SK-N-SH (cell line): ENCODE measurements at regions not wholly inside any gene's neighbourhood (a gene's known extent, or its start where the extent isn't known, plus 50 kb on each side); places are given as distances from the start of the nearest gene placed in this dataset.
"Not testable (repeated sequence)": the region's sequence is repeated elsewhere in the genome, so short reads cannot be mapped to it uniquely, and the experiment has no call there.

Experiments used
- CTCF ChIA-PET: fragments of 300-600, 350-600 bp; formaldehyde crosslinking; extraction: SDS; loops from one replicate; lab custom pipeline; 2021; lab: Yijun Ruan, JAX
- POLR2A ChIA-PET: fragments of 350-600 bp; sonication (Branson Sonifier 250); formaldehyde crosslinking; extraction: SDS; loops from one replicate; lab custom pipeline; 2020; ENCODE audit warnings: antibody characterized with exemption, inconsistent platforms; lab: Yijun Ruan, JAX
- DNase-seq: peaks from one replicate; pipeline ENCODE4 v3.0.0; 2012
- H2AFZ ChIP-seq: fragments of 200-600 bp; sonication (generic); 2 replicates; pipeline ENCODE4 v1.8.1; 2016; ENCODE audit warnings: antibody characterized with exemption, mild to moderate bottlenecking, low read depth
- H3F3A ChIP-seq: fragments of 200-600 bp; sonication (generic); replicated peaks from 2 replicates; pipeline ENCODE3; 2016; ENCODE audit warnings: antibody characterized with exemption, mild to moderate bottlenecking; ENCODE audit not compliant: insufficient read depth
- H3K27ac ChIP-seq, 2 experiments: fragments of 200-500 bp in 1 of 2; fragments of 200-600 bp in 1 of 2; sonication (Bioruptor generic) in 1 of 2; sonication (generic), shearing (Covaris generic) in 1 of 2; 2 replicates each; pipeline versions ENCODE4 v1.5.1 to v1.6.1; 2014 to 2016; ENCODE audit warnings: low read depth in 2 of 2, inconsistent platforms in 1 of 2, low read length in 1 of 2, mild to moderate bottlenecking in 1 of 2, mixed read lengths in 1 of 2
- H3K27me3 ChIP-seq: fragments of 200-600 bp; sonication (generic), shearing (Covaris generic); 2 replicates; pipeline ENCODE4 v1.6.1; 2016; ENCODE audit warnings: mixed run types; ENCODE audit not compliant: insufficient read depth
- H3K36me3 ChIP-seq, 2 experiments: fragments of 200-500 bp in 1 of 2; fragments of 200-600 bp in 1 of 2; sonication (Bioruptor generic) in 1 of 2; sonication (generic) in 1 of 2; replicated peaks in 1 of 2; 2 replicates each; pipeline versions ENCODE3 to v1.5.1; 2014 to 2016; ENCODE audit warnings: low read length in 1 of 2, mild to moderate bottlenecking in 1 of 2; ENCODE audit not compliant: insufficient read depth in 2 of 2, control insufficient read depth in 1 of 2
- H3K4me1 ChIP-seq, 2 experiments: fragments of 200-500 bp in 1 of 2; fragments of 200-600 bp in 1 of 2; sonication (Bioruptor generic) in 1 of 2; sonication (generic), shearing (Covaris generic) in 1 of 2; 2 replicates each; pipeline versions ENCODE4 v1.5.1 to v1.6.1; 2014 to 2016; ENCODE audit warnings: low read depth in 1 of 2, low read length in 1 of 2, mixed run types in 1 of 2; ENCODE audit not compliant: insufficient read depth in 2 of 2, control insufficient read depth in 1 of 2
- H3K4me2 ChIP-seq: fragments of 200-600 bp; sonication (generic), shearing (Covaris generic); 2 replicates; pipeline ENCODE4 v1.6.1; 2017; ENCODE audit warnings: mixed run types
- H3K4me3 ChIP-seq, 2 experiments: fragments of 200-500 bp in 1 of 2; fragments of 200-600 bp in 1 of 2; sonication (Bioruptor generic) in 1 of 2; sonication (generic), shearing (Covaris generic) in 1 of 2; 2 replicates each; pipeline versions ENCODE4 v1.5.1 to v1.8.1; 2014 to 2016; ENCODE audit warnings: low read depth in 2 of 2, inconsistent platforms in 1 of 2, low read length in 1 of 2, mild to moderate bottlenecking in 1 of 2, mixed read lengths in 1 of 2, moderate library complexity in 1 of 2
- H3K79me2 ChIP-seq: fragments of 200-600 bp; sonication (generic); 2 replicates; pipeline ENCODE4 v1.8.1; 2017; ENCODE audit warnings: mild to moderate bottlenecking; ENCODE audit not compliant: insufficient read depth
- H3K9ac ChIP-seq: fragments of 200-600 bp; sonication (generic); 2 replicates; pipeline ENCODE4 v1.6.1; 2017; ENCODE audit warnings: mixed run types
- H3K9me2 ChIP-seq: fragments of 200-600 bp; sonication (generic); 2 replicates; pipeline ENCODE4 v1.6.1; 2017; ENCODE audit warnings: mixed run types
- H3K9me3 ChIP-seq: fragments of 200-600 bp; sonication (generic); 2 replicates; pipeline ENCODE4 v1.6.1; 2017; ENCODE audit warnings: mixed run types, mild to moderate bottlenecking, moderate library complexity
- H4K20me1 ChIP-seq: fragments of 200-600 bp; sonication (generic); 2 replicates; pipeline ENCODE4 v1.6.1; 2017; ENCODE audit warnings: mild to moderate bottlenecking, mixed run types; ENCODE audit not compliant: insufficient read depth
- FOSL2 ChIP-seq: IDR thresholded peaks from 2 replicates; pipeline ENCODE4 v1.4.0; 2012; ENCODE audit warnings: low read depth, mild to moderate bottlenecking, moderate library complexity, borderline replicate concordance
- FOXM1 ChIP-seq: IDR thresholded peaks from 2 replicates; pipeline ENCODE4 v1.4.0; 2012; ENCODE audit warnings: low read depth, mild to moderate bottlenecking
- GABPA ChIP-seq: IDR thresholded peaks from 2 replicates; pipeline ENCODE4 v1.4.0; 2012; ENCODE audit warnings: low read depth, mild to moderate bottlenecking
- MXI1 ChIP-seq: IDR thresholded peaks from 2 replicates; pipeline ENCODE4 v1.6.1; 2012; ENCODE audit warnings: mild to moderate bottlenecking, low read depth, low read length, improper control_type of control experiment
- SMC3 ChIP-seq: IDR thresholded peaks from 2 replicates; pipeline ENCODE4 v1.6.1; 2012; ENCODE audit warnings: low read depth, low read length, improper control_type of control experiment
- WGBS: methylation state at CpG from one replicate; pipeline ENCODE4 v1.1.6; 2017; ENCODE audit warnings: low lambda C conversion rate; 5-methylcytosine and 5-hydroxymethylcytosine counted together
- TF ChIP-seq, protein P1 (sequence below): IDR thresholded peaks from 2 replicates; pipeline ENCODE4 v1.4.0; 2012; ENCODE audit warnings: low read depth, borderline replicate concordance
- TF ChIP-seq, protein P2 (sequence below): fragments of 200-600 bp; sonication (generic); IDR thresholded peaks from 2 replicates; pipeline ENCODE4 v1.6.1; 2017; ENCODE audit warnings: antibody characterized with exemption, mild to moderate bottlenecking, moderate library complexity

DNA sequence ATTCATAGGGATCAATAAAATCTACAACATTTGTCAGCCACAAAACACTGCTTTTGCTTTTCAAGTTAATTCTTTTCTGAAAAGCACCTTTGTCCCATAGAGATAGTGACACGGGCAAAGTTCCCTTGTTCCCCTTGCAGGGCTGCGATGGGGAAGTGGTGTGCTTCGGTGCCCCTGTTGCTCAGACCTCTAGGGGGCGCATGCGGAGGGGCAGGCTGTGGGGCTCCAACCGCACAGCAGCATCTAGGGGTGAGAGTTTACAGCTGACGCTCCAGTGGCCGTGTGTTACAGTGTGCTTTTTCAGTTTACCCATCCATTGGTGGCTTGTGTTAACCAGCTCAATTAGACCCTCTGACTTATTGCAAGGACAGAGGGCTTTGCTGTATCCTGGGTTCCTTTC, 1432.2 kb upstream of the ACVR2A start:
- Histone ChIP-seq H3K27ac (no peak overlapping the region), H3F3A (no peaks in the 10 kb centered on the region), H3K36me3 (no peaks in the 10 kb centered on the region), H4K20me1 (no peaks in the 10 kb centered on the region), H2AFZ (no peak overlapping the region), H3K9me2 (no peaks in the 10 kb centered on the region), H3K4me1 (no peaks in the 10 kb centered on the region), H3K4me3 (no peak overlapping the region), H3K9ac (no peak overlapping the region), H3K9me3 (no peaks in the 10 kb centered on the region), H3K4me2 (no peak overlapping the region), H3K79me2 (no peaks in the 10 kb centered on the region), H3K27me3 (no peaks in the 10 kb centered on the region)
- no peak for DNase-seq
- 53% methylated on average over 8 of the region's 8 CpGs for WGBS
- CTCF ChIA-PET, result no interaction called here
- POLR2A ChIA-PET, result no interaction called here
- no peak for TF ChIP-seq GABPA
- TF ChIP-seq MXI1, result no peak
- no peak for TF ChIP-seq FOSL2
- TF ChIP-seq SMC3, result no peak
- TF ChIP-seq, protein P1, sequence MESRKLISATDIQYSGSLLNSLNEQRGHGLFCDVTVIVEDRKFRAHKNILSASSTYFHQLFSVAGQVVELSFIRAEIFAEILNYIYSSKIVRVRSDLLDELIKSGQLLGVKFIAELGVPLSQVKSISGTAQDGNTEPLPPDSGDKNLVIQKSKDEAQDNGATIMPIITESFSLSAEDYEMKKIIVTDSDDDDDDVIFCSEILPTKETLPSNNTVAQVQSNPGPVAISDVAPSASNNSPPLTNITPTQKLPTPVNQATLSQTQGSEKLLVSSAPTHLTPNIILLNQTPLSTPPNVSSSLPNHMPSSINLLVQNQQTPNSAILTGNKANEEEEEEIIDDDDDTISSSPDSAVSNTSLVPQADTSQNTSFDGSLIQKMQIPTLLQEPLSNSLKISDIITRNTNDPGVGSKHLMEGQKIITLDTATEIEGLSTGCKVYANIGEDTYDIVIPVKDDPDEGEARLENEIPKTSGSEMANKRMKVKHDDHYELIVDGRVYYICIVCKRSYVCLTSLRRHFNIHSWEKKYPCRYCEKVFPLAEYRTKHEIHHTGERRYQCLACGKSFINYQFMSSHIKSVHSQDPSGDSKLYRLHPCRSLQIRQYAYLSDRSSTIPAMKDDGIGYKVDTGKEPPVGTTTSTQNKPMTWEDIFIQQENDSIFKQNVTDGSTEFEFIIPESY, result no peak
- TF ChIP-seq FOXM1, result no peak
- TF ChIP-seq, protein P2, sequence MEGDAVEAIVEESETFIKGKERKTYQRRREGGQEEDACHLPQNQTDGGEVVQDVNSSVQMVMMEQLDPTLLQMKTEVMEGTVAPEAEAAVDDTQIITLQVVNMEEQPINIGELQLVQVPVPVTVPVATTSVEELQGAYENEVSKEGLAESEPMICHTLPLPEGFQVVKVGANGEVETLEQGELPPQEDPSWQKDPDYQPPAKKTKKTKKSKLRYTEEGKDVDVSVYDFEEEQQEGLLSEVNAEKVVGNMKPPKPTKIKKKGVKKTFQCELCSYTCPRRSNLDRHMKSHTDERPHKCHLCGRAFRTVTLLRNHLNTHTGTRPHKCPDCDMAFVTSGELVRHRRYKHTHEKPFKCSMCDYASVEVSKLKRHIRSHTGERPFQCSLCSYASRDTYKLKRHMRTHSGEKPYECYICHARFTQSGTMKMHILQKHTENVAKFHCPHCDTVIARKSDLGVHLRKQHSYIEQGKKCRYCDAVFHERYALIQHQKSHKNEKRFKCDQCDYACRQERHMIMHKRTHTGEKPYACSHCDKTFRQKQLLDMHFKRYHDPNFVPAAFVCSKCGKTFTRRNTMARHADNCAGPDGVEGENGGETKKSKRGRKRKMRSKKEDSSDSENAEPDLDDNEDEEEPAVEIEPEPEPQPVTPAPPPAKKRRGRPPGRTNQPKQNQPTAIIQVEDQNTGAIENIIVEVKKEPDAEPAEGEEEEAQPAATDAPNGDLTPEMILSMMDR, result peak; percentile 32; the same call in 1 of the 2 replicates

DNA sequence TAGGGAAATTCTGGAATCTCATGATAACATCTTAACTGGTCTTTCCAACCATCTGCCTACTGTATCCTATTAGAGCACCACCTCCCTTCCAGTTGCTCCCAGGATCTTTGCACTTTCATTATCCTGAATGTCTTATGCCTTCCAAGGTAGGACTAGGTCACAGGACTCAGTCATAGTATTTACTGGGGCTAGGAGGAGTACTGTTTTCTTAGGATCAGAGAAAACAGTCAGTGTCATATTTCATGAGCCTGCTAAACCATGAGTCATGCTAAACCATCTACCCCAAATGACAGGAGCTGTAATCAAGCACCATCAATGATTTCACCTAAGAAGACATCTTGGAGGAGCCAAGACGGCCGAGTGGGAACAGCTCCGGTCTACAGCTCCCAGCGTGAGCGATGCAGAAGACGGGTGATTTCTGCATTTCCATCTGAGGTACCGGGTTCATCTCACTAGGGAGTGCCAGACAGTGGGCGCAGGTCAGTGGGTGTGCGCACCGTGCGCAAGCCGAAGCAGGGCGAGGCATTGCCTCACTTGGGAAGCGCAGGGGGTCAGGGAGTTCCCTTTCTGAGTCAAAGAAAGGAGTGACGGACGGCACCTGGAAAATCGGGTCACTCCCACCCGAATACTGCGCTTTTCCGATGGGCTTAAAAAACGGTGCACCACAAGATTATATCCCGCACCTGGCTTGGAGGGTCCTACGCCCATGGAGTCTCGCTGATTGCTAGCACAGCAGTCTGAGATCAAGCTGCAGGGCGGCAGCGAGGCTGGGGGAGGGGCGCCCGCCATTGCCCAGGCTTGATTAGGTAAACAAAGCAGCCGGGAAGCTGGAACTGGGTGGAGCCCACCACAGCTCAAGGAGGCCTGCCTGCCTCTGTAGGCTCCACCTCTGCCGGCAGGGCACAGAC, 1439.2 kb upstream of the ACVR2A start:
- H3K27me3 ChIP-seq, H3K9me2 ChIP-seq, H2AFZ ChIP-seq, H3K4me3 ChIP-seq, H3K9me3 ChIP-seq, H3F3A ChIP-seq, H4K20me1 ChIP-seq, POLR2A ChIA-PET, H3K9ac ChIP-seq, H3K36me3 ChIP-seq, CTCF ChIA-PET, H3K4me2 ChIP-seq, DNase-seq, H3K4me1 ChIP-seq, H3K79me2 ChIP-seq, H3K27ac ChIP-seq: not testable (repeated sequence)
- 40% methylated on average over 11 of the region's 30 CpGs for WGBS

DNA sequence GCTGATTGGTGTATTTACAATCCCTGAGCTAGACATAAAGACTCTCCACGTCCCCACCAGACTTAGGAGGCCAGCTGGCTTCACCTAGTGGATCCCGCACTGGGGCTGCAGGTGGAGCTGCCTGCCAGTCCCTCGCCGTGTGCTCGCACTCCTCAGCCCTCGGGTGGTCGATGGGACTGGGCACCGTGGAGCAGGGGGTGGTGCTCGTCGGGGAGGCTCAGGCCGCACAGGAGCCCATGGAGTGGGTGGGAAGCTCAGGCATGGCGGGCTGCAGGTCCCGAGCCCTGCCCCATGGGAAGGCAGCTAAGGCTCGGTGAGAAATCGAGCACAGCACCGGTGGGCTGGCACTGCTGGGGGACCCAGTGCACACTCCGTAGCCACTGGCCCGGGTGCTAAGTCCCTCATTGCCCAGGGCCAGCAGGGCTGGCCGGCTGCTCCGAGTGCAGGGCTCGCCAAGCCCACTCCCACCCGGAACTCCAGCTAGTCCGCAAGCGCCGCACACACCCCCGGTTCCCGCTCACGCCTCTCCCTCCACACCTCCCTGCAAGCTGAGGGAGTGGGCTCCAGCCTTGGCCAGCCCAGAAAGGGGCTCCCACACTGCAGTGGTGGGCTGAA, 1441.2 kb upstream of the ACVR2A start:
- H3K4me2 ChIP-seq, H3K79me2 ChIP-seq, DNase-seq, H3F3A ChIP-seq, H3K4me3 ChIP-seq, H2AFZ ChIP-seq, H3K27ac ChIP-seq, H3K4me1 ChIP-seq, H3K9me3 ChIP-seq, CTCF ChIA-PET, H4K20me1 ChIP-seq, POLR2A ChIA-PET, H3K27me3 ChIP-seq, H3K36me3 ChIP-seq, H3K9ac ChIP-seq, H3K9me2 ChIP-seq: not testable (repeated sequence)
- WGBS, result 93% methylated on average over 13 of the region's 28 CpGs
